Esophagus squamous epithelium (tissue), 5 donors: ENCODE measurements at regions not wholly inside any gene's neighbourhood (a gene's known extent, or its start where the extent isn't known, plus 50 kb on each side); places are given as distances from the start of the nearest gene placed in this dataset.
"Not testable (repeated sequence)": the region's sequence is repeated elsewhere in the genome, so short reads cannot be mapped to it uniquely, and the experiment has no call there.

ENCODE experiments used
- DNase-seq: peaks from one replicate; lab custom pipeline; 2025; lab: John Stamatoyannopoulos, UW
- H3K27ac ChIP-seq, 4 donors: fragments of 200-600 bp; sonication (generic); one replicate each; pipeline ENCODE4 v1.5.1; 2016 to 2019; ENCODE audit warnings: mild to moderate bottlenecking in 1 of 4
- H3K27me3 ChIP-seq, 4 donors: fragments of 200-600 bp; sonication (generic); 1 replicate in 3 of 4; 2 replicates in 1 of 4; pipeline versions ENCODE4 v1.5.1 to v1.6.0; 2017 to 2021; ENCODE audit warnings: antibody characterized with exemption in 1 of 4
- H3K36me3 ChIP-seq, 3 donors: fragments of 200-600 bp; sonication (generic); one replicate each; pipeline ENCODE4 v1.5.1; 2016 to 2019
- H3K4me1 ChIP-seq, 3 donors: fragments of 200-600 bp; sonication (generic); one replicate each; pipeline ENCODE4 v1.5.1; 2017 to 2019
- H3K4me3 ChIP-seq, 4 donors: fragments of 200-600 bp; sonication (generic); 1 replicate in 3 of 4; 2 replicates in 1 of 4; pipeline ENCODE4 v1.5.1; 2016 to 2019; ENCODE audit warnings: mild to moderate bottlenecking in 2 of 4, moderate library complexity in 1 of 4
- H3K9me3 ChIP-seq, 3 donors: fragments of 200-600 bp; sonication (generic); one replicate each; pipeline ENCODE4 v1.5.1; 2016 to 2019
- POLR2A ChIP-seq, 4 donors: fragments of 450-650 bp; IDR thresholded peaks; one replicate each; pipeline ENCODE4 v1.6.1; 2017; ENCODE audit warnings: antibody characterized with exemption in 4 of 4, mild to moderate bottlenecking in 4 of 4, moderate library complexity in 3 of 4
- WGBS, 2 donors: methylation state at CpG; one replicate each; pipeline ENCODE4 v1.1.5; 2018; 5-methylcytosine and 5-hydroxymethylcytosine counted together
- intact Hi-C: fragments of 100-400 bp; cut with DNase I; formaldehyde crosslinking; loops from one replicate; pipeline ENCODE4 v1.15.0; 2022
- TF ChIP-seq, protein P1 (sequence below), 6 experiments: fragments of 450-650 bp in 4 of 6; fragments of 200-600 bp in 2 of 6; sonication (generic) in 2 of 6; IDR thresholded peaks; one replicate each; pipeline ENCODE4 v1.5.1; 2016 to 2019; ENCODE audit warnings: antibody characterized with exemption in 6 of 6, mild to moderate bottlenecking in 4 of 6, moderate library complexity in 4 of 6
- donor health status: DM: yes; HTN: yes; CAD: no.

DNA sequence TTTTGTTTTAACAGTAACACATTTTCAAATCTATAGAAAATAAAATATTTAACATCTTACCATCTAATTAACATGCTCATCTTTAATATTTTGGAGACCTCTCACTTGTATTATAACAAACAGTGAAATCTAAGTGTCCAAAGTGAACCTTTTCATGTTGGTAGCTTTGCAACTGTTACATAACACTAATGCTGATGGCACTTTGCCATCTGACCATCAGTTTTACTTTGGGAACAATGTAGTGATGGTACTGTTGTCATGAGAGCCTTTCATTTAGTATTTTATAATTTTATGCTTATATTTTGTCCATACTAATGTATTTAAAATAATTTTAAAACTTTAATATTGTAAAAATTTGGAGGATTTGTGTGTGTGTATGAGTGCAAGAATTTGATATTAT is 1017.0 kb upstream of the KCND2 start:
- no peak overlapping the region for H3K4me3 ChIP-seq

GRCh38 chr7:119256446-119257131 is 1016.4 kb upstream of the KCND2 start:
- intact Hi-C loops: no loop called here
- Histone ChIP-seq H3K27me3 (no peaks in the 10 kb centered on the region), H3K4me3 (no peak overlapping the region), H3K36me3 (no peaks in the 10 kb centered on the region), H3K4me1 (peaks cover 0 to 6% (median 0%) of the 10 kb centered on the region in 3 donors), H3K27ac (no peak overlapping the region), H3K9me3 (no peaks in the 10 kb centered on the region)
- DNase-seq: no peak
- TF ChIP-seq, protein P1, sequence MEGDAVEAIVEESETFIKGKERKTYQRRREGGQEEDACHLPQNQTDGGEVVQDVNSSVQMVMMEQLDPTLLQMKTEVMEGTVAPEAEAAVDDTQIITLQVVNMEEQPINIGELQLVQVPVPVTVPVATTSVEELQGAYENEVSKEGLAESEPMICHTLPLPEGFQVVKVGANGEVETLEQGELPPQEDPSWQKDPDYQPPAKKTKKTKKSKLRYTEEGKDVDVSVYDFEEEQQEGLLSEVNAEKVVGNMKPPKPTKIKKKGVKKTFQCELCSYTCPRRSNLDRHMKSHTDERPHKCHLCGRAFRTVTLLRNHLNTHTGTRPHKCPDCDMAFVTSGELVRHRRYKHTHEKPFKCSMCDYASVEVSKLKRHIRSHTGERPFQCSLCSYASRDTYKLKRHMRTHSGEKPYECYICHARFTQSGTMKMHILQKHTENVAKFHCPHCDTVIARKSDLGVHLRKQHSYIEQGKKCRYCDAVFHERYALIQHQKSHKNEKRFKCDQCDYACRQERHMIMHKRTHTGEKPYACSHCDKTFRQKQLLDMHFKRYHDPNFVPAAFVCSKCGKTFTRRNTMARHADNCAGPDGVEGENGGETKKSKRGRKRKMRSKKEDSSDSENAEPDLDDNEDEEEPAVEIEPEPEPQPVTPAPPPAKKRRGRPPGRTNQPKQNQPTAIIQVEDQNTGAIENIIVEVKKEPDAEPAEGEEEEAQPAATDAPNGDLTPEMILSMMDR (IDR thresholded peaks at IDR 0.05): no peak
- TF ChIP-seq POLR2A (IDR thresholded peaks at IDR 0.05): no peak
- 22 to 44% methylated on average over 3 of the region's 3 CpGs for WGBS, 2 donors

More for the DNA sequence above, 1017.0 kb upstream of the KCND2 start:
- Histone ChIP-seq H3K36me3 (no peaks in the 10 kb centered on the region), H3K4me1 (peaks cover 0 to 6% (median 0%) of the 10 kb centered on the region in 3 donors), H3K27ac (no peak overlapping the region), H3K27me3 (no peaks in the 10 kb centered on the region), H3K9me3 (no peaks in the 10 kb centered on the region)
- intact Hi-C loops: no loop called here
- TF ChIP-seq, protein P1 (IDR thresholded peaks at IDR 0.05): no peak
- TF ChIP-seq POLR2A (IDR thresholded peaks at IDR 0.05): no peak
- no peak for DNase-seq

DNA sequence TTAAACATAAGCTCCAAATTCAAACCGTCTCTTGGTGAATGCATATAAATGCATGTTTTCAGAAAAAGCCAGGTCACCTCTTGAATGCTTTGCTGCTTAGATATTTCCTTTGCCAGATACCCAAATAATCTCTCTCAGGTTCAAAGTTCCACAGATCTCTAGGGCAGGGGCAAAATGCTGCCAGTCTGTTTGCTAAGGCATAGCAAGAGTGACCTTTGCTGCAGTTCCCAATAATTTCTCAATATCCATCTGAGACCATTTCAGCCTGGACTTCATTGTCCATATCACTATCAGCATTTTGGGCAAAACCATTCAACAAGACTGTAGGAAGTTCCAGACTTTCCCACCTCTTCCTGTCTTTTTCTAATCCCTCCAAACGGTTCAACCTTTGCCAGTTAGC is 1006.2 kb upstream of the KCND2 start:
- 56 to 59% methylated on average over 2 of the region's 2 CpGs for WGBS, 2 donors

GRCh38 chr7:119270045-119270464 is 1002.9 kb upstream of the KCND2 start:
- intact Hi-C loops: no loop called here
- no peaks in the 10 kb centered on the region for H3K9me3 ChIP-seq
- no peaks in the 10 kb centered on the region for H3K27me3 ChIP-seq
- H3K36me3 ChIP-seq: no peaks in the 10 kb centered on the region
- H3K4me3 ChIP-seq: no peak overlapping the region
- no peak for DNase-seq
- H3K4me1 ChIP-seq: peaks cover 0 to 16% (median 0%) of the 10 kb centered on the region in 3 donors
- TF ChIP-seq POLR2A (IDR thresholded peaks at IDR 0.05): no peak
- TF ChIP-seq, protein P1 (IDR thresholded peaks at IDR 0.05): peak in 5 of 6 experiments; percentile 52 to 83 (median 68)
- 0 to 16% methylated on average over 6 to 7 of the region's 7 CpGs for WGBS, 2 donors
- H3K27ac ChIP-seq: peak overlapping the region in 2 of 4 donors; percentile 45 to 83

More for the DNA sequence above, 1006.2 kb upstream of the KCND2 start:
- H3K27me3 ChIP-seq, intact Hi-C loops, H3K9me3 ChIP-seq, H3K27ac ChIP-seq, H3K4me3 ChIP-seq, DNase-seq, H3K36me3 ChIP-seq: not testable (repeated sequence)
- peaks cover 0 to 16% (median 0%) of the 10 kb centered on the region in 3 donors for H3K4me1 ChIP-seq

GRCh38 chr7:119270644-119271043 is 1002.3 kb upstream of the KCND2 start:
- peaks cover 0 to 16% (median 0%) of the 10 kb centered on the region in 3 donors for H3K4me1 ChIP-seq
- H3K27ac ChIP-seq: peak overlapping the region; percentile 46 to 83 (median 70)
- TF ChIP-seq POLR2A (IDR thresholded peaks at IDR 0.05): no peak
- TF ChIP-seq, protein P1 (IDR thresholded peaks at IDR 0.05): no peak
- H3K36me3 ChIP-seq: no peaks in the 10 kb centered on the region
- no peaks in the 10 kb centered on the region for H3K27me3 ChIP-seq
- WGBS, 2 donors: 15% methylated on average over 5 of the region's 6 CpGs; no CpG with 5 or more reads in 1 of the 2 donors
- no peak for DNase-seq
- no peaks in the 10 kb centered on the region for H3K9me3 ChIP-seq
- intact Hi-C loops: no loop called here
- no peak overlapping the region for H3K4me3 ChIP-seq
